HL-60 (cell line): ENCODE measurements at regions not wholly inside any gene's neighbourhood (a gene's known extent, or its start where the extent isn't known, plus 50 kb on each side); places are given as distances from the start of the nearest gene placed in this dataset.

Experiments
- POLR2AphosphoS5 ChIP-seq: IDR thresholded peaks from 2 replicates; pipeline ENCODE4 v1.6.1; 2012; ENCODE audit warnings: low read depth
- TF ChIP-seq, protein P1 (sequence below): IDR thresholded peaks from one replicate; pipeline ENCODE4 v1.5.1; 2011; ENCODE audit warnings: low read length, control low read depth, inconsistent platforms; ENCODE audit not compliant: insufficient read depth

DNA sequence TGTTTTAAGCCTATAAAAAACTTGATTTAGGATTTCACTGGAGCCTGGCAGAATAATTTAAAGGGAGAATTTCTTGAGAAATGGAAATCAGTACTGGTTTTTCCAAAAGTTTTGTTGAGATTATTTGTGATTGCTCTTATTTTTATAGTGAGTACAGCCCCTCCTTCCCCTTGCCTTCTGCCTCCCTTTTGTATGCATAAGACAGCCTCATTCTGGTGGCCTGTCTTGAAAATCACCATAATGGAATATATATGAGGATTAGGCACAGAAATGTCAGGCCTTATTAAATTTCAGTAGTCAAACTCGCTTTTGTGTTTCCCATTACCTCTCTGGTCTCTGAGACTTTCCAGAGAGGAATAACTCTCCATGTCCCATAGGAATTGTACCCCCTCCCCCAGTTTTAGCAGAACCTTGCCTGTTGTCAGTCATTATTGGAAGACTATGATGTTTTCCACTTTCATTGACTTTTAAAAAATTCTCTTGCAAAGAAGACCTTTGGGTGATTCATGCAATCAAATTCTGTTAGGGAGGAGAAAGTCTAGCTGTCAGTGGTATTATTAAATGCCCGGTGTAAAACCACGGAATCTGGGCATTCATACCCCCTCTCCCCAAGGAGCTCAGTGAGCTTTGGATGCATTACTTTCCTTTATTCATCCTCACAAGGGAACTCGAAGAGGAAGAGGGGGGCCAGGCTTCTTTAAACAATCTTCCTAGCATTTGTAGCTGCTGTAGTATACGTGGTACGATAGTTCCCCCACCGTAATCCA lies 171.6 kb upstream of the TSC22D2 start:
- TF ChIP-seq POLR2AphosphoS5 = no peak
- TF ChIP-seq, protein P1, sequence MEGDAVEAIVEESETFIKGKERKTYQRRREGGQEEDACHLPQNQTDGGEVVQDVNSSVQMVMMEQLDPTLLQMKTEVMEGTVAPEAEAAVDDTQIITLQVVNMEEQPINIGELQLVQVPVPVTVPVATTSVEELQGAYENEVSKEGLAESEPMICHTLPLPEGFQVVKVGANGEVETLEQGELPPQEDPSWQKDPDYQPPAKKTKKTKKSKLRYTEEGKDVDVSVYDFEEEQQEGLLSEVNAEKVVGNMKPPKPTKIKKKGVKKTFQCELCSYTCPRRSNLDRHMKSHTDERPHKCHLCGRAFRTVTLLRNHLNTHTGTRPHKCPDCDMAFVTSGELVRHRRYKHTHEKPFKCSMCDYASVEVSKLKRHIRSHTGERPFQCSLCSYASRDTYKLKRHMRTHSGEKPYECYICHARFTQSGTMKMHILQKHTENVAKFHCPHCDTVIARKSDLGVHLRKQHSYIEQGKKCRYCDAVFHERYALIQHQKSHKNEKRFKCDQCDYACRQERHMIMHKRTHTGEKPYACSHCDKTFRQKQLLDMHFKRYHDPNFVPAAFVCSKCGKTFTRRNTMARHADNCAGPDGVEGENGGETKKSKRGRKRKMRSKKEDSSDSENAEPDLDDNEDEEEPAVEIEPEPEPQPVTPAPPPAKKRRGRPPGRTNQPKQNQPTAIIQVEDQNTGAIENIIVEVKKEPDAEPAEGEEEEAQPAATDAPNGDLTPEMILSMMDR = no peak
